ENCODE measurements at regions not wholly inside any gene's neighbourhood (a gene's known extent, or its start where the extent isn't known, plus 50 kb on each side); places are given as distances from the start of the nearest gene placed in this dataset.

DNA sequence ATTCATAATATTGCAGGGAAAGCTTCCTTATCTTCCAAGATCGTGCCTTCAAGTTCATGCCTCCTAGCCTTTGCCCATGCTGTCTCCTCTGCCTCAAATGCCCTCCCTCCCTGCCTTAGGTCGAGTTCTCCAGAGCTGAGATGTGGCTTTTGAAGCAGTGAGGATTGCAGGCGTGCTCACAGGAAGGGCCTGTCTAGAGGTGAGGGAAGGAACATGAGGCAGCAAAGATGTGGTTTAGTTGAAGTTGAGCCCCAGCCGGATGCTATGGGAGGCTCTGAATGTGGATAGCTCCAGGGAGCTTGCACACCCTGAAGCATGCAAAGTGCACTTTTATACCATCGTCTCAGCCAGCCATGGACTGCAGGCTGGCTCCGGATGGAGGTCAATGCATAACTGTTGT, 754.6 kb upstream of the EEF2KMT start:
- TF ChIP-seq CTCF (IDR thresholded peaks at IDR 0.05) (no peak), POLR2AphosphoS5 (IDR thresholded peaks at IDR 0.05) (no peak)

Measured in breast epithelium (tissue), 3 donors.